Adrenal gland (tissue), 9 donors: ENCODE measurements at regions not wholly inside any gene's neighbourhood (a gene's known extent, or its start where the extent isn't known, plus 50 kb on each side); places are given as distances from the start of the nearest gene placed in this dataset.

Experiments
- DNase-seq, 7 donors: peaks; one replicate each; pipeline ENCODE4 v3.0.0-alpha.2; 2019 to 2020
- H3K27ac ChIP-seq, 5 donors: fragments of 200-600 bp; sonication (generic) in 4 of 5; 1 replicate in 3 of 5; 2 replicates in 2 of 5; pipeline versions ENCODE4 v1.5.1 to v1.8.0; 2016 to 2020; ENCODE audit warnings: mild to moderate bottlenecking in 1 of 5
- H3K27me3 ChIP-seq: fragments of 200-600 bp; 2 replicates; pipeline ENCODE4 v1.8.0; 2021
- H3K36me3 ChIP-seq, 2 donors: fragments of 200-600 bp; replicated peaks in 1 of 2; 1 replicate in 1 of 2; 2 replicates in 1 of 2; pipeline versions ENCODE4 v1.5.1 to v1.8.0; 2018 to 2022
- H3K4me1 ChIP-seq, 2 donors: fragments of 200-600 bp; replicated peaks in 1 of 2; 1 replicate in 1 of 2; 2 replicates in 1 of 2; pipeline versions ENCODE4 v1.5.1 to v1.8.0; 2018 to 2021
- H3K4me3 ChIP-seq, 4 donors: fragments of 200-600 bp; sonication (generic) in 3 of 4; one replicate each; pipeline ENCODE4 v1.5.1; 2016 to 2018
- H3K9me3 ChIP-seq, 3 donors: fragments of 200-600 bp; sonication (generic) in 1 of 3; replicated peaks in 1 of 3; 1 replicate in 2 of 3; 2 replicates in 1 of 3; pipeline versions ENCODE4 v1.5.1 to v1.8.0; 2016 to 2021
- CTCF ChIP-seq, 6 experiments: fragments of 450-650 bp in 4 of 6; fragments of 200-600 bp in 2 of 6; sonication (generic) in 1 of 6; IDR thresholded peaks; 1 replicate in 5 of 6; 2 replicates in 1 of 6; pipeline versions ENCODE4 v1.5.1 to v1.8.0; 2016 to 2021; ENCODE audit warnings: antibody characterized with exemption in 6 of 6, mild to moderate bottlenecking in 2 of 6, moderate library complexity in 1 of 6
- POLR2A ChIP-seq, 2 donors: fragments of 450-650 bp; IDR thresholded peaks; one replicate each; pipeline ENCODE4 v1.6.1; 2017; ENCODE audit warnings: antibody characterized with exemption in 2 of 2, mild to moderate bottlenecking in 2 of 2, moderate library complexity in 1 of 2
- WGBS, 4 donors: extraction: QIAGEN DNeasy Blood & Tissue Kit in 2 of 4; methylation state at CpG; one replicate each; pipeline versions ENCODE4 v1.1.5 to v1.1.7; 2013 to 2017; 5-methylcytosine and 5-hydroxymethylcytosine counted together
- intact Hi-C, 2 donors: fragments of 100-400 bp; cut with DNase I; formaldehyde crosslinking; loops; one replicate each; pipeline versions ENCODE4 v1.14.1 to v1.15.0; 2022 to 2023
- donor health status: healthy with polysubstance abuse.
- donor health status: Bipolar disorder and iron deficiency.
- donor health status: DM: yes; HTN: yes; CAD: no.
- donor health status: DM: no; HTN: no; CAD: no.
- donor health status: DM: no; HTN: no; CAD: no.

- 73 to 78% (median 74%) methylated on average over 2 of the region's 2 CpGs for WGBS, 4 donors
- intact Hi-C loops: no loop called here
- TF ChIP-seq CTCF (IDR thresholded peaks at IDR 0.05) (no peak), POLR2A (IDR thresholded peaks at IDR 0.05) (no peak)
- no peak overlapping the region for H3K4me3 ChIP-seq
- H3K9me3 ChIP-seq: no peaks in the 10 kb centered on the region
- H3K4me1 ChIP-seq: no peaks in the 10 kb centered on the region
- DNase-seq: no peak
- H3K27me3 ChIP-seq: no peaks in the 10 kb centered on the region
- no peaks in the 10 kb centered on the region for H3K36me3 ChIP-seq
- H3K27ac ChIP-seq: no peak overlapping the region
These were observed 1111.3 kb downstream of the TYW1 start for GRCh38 chr7:68107968-68108367.

GRCh38 chr7:68109299-68109698 is 1112.7 kb downstream of the TYW1 start:
- no peak overlapping the region for H3K27ac ChIP-seq
- H3K9me3 ChIP-seq: no peaks in the 10 kb centered on the region
- no peaks in the 10 kb centered on the region for H3K27me3 ChIP-seq
- intact Hi-C loops: no loop called here
- H3K4me1 ChIP-seq: no peaks in the 10 kb centered on the region
- TF ChIP-seq CTCF (IDR thresholded peaks at IDR 0.05): no peak
- TF ChIP-seq POLR2A (IDR thresholded peaks at IDR 0.05): no peak
- H3K36me3 ChIP-seq: no peaks in the 10 kb centered on the region
- WGBS, 4 donors: 70 to 79% (median 73%) methylated on average over 6 of the region's 6 CpGs
- DNase-seq: no peak
- H3K4me3 ChIP-seq: no peak overlapping the region

- TF ChIP-seq CTCF (IDR thresholded peaks at IDR 0.05) (no peak), POLR2A (IDR thresholded peaks at IDR 0.05) (no peak)
- Histone ChIP-seq H3K9me3 (no peaks in the 10 kb centered on the region), H3K27ac (no peak overlapping the region), H3K4me3 (no peak overlapping the region), H3K27me3 (no peaks in the 10 kb centered on the region), H3K4me1 (no peaks in the 10 kb centered on the region), H3K36me3 (no peaks in the 10 kb centered on the region)
- DNase-seq: no peak
- intact Hi-C loops: no loop called here
- WGBS, 4 donors: 84 to 91% (median 87%) methylated on average over 5 of the region's 5 CpGs
These were observed 1122.8 kb downstream of the TYW1 start for GRCh38 chr7:68119411-68119810.

- H3K27me3 ChIP-seq: no peaks in the 10 kb centered on the region
- no peak overlapping the region for H3K4me3 ChIP-seq
- intact Hi-C loops: no loop called here
- no peak overlapping the region for H3K27ac ChIP-seq
- DNase-seq: no peak
- no peak for TF ChIP-seq POLR2A (IDR thresholded peaks at IDR 0.05)
- no peak for TF ChIP-seq CTCF (IDR thresholded peaks at IDR 0.05)
- no peaks in the 10 kb centered on the region for H3K36me3 ChIP-seq
- no peaks in the 10 kb centered on the region for H3K4me1 ChIP-seq
- H3K9me3 ChIP-seq: no peaks in the 10 kb centered on the region
These were observed 1124.4 kb downstream of the TYW1 start for GRCh38 chr7:68121056-68121455.
